GM21423 (cell line): ENCODE measurements at regions not wholly inside any gene's neighbourhood (a gene's known extent, or its start where the extent isn't known, plus 50 kb on each side); places are given as distances from the start of the nearest gene placed in this dataset.

Source experiments
- ATAC-seq: cut with Tn5 transposase; IDR thresholded peaks from one replicate; pipeline ENCODE4 v1.9.1; 2021; ENCODE audit warnings: mild to moderate bottlenecking, moderate library complexity; ENCODE audit not compliant: unreplicated experiment

- no peak for ATAC-seq
Observed at GRCh38 chr14:89014569-89014850, 190.1 kb downstream of the TTC8 start.

- no peak for ATAC-seq
Observed at GRCh38 chr14:89015016-89015415, 190.6 kb downstream of the TTC8 start.

GRCh38 chr14:89017417-89017816 is 193.0 kb downstream of the TTC8 start:
- no peak for ATAC-seq

- ATAC-seq: no peak
Observed at GRCh38 chr14:89022274-89022673, 197.8 kb downstream of the TTC8 start.

GRCh38 chr14:89024691-89025090 is 200.2 kb downstream of the TTC8 start:
- ATAC-seq: no peak

GRCh38 chr14:89025561-89026236 is 201.2 kb downstream of the TTC8 start:
- no peak for ATAC-seq

- peak; percentile 87 for ATAC-seq
Observed at GRCh38 chr14:89027097-89027740, 202.8 kb downstream of the TTC8 start.

GRCh38 chr14:89028462-89029134 is 204.1 kb downstream of the TTC8 start:
- ATAC-seq: no peak

- no peak for ATAC-seq
Observed at GRCh38 chr14:89029961-89030694, 205.7 kb downstream of the TTC8 start.

GRCh38 chr14:89030921-89031320 is 206.5 kb downstream of the TTC8 start:
- ATAC-seq: no peak

- ATAC-seq: no peak
Observed at GRCh38 chr14:89032086-89032649, 207.7 kb downstream of the TTC8 start.

GRCh38 chr14:89033756-89034155 is 209.3 kb downstream of the TTC8 start:
- ATAC-seq: no peak

- no peak for ATAC-seq
Observed at GRCh38 chr14:89036371-89036770, 211.9 kb downstream of the TTC8 start.

- ATAC-seq: no peak
Observed at GRCh38 chr14:89037065-89037464, 212.6 kb downstream of the TTC8 start.

GRCh38 chr14:89040080-89040459 is 215.6 kb downstream of the TTC8 start:
- no peak for ATAC-seq

- peak; percentile 83 for ATAC-seq
Observed at GRCh38 chr14:89040460-89041256, 216.2 kb downstream of the TTC8 start.

GRCh38 chr14:89041257-89041582 is 216.8 kb downstream of the TTC8 start:
- ATAC-seq: no peak

- no peak for ATAC-seq
Observed at GRCh38 chr14:89042021-89042420, 217.6 kb downstream of the TTC8 start.

GRCh38 chr14:89053303-89053702 is 228.9 kb downstream of the TTC8 start:
- ATAC-seq: no peak

- ATAC-seq: no peak
Observed at GRCh38 chr14:89056394-89056793, 231.9 kb downstream of the TTC8 start.

GRCh38 chr14:89058697-89059096 is 234.2 kb downstream of the TTC8 start:
- ATAC-seq: no peak
